GM12892 (cell line): ENCODE measurements at regions not wholly inside any gene's neighbourhood (a gene's known extent, or its start where the extent isn't known, plus 50 kb on each side); places are given as distances from the start of the nearest gene placed in this dataset.

ENCODE experiments used
- DNase-seq: peaks from one replicate; pipeline ENCODE4 v3.0.0; 2011; ENCODE audit not compliant: insufficient read length
- FAIRE-seq: peaks from 2 replicates; lab custom pipeline; 2011; peaks lifted over from hg19 to GRCh38; lab: Jason Lieb, UNC
- POLR2A ChIP-seq: IDR thresholded peaks from 2 replicates; pipeline ENCODE4 v1.6.1; 2011; ENCODE audit warnings: low read depth, low read length, control low read depth
- POLR2AphosphoS5 ChIP-seq: IDR thresholded peaks from 2 replicates; pipeline ENCODE4 v1.6.1; 2011; ENCODE audit warnings: low read depth, low read length, control low read depth
- TAF1 ChIP-seq: IDR thresholded peaks from 2 replicates; pipeline ENCODE4 v1.6.1; 2011; ENCODE audit warnings: low read depth, mild to moderate bottlenecking, control low read depth, low read length, borderline replicate concordance

DNA sequence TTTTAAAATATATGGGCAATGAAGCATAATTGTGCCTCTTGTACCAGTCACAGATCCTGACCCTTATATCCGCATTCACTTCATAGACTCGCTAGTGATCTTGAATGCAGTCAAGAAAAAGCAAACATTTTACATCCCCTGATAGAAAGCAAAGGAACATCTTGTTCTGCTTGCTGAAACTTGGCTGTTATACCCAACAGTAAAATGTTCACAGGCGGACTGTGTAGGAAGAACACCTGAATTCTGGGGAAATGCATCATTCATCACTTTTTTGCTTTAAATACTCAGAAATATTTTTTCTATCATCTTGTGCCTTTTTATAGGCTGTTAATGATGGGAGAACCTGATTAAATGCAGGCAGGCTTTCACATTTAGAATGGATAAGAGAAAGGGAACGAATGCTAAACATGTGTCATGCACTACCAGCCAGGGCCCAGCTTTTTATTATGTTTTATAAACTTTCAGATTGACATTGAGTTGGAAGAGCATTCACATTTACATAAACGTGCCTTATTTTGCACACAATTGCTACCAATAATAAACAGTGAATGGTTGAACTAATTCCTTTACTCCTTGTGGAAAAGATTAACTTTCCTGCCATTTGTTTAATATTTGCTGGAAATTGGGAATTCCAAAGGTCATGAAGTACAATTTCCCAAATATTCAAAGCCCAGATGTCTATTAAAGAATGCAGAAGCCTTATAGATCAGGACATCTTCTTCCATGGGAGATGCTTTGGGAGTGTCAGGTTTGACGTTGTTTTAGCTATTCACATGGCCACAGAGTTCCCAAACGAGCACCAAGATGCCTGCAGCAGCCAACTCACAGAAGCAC lies 756.2 kb downstream of the TLE1 start:
- no peak for TF ChIP-seq POLR2A
- no peak for TF ChIP-seq POLR2AphosphoS5
- TF ChIP-seq TAF1: no peak
- FAIRE-seq (no peak), DNase-seq (no peak)

- DNase-seq: no peak
- TF ChIP-seq POLR2A: no peak
- TF ChIP-seq POLR2AphosphoS5: no peak
- TF ChIP-seq TAF1: no peak
- no peak for FAIRE-seq
Observed at GRCh38 chr9:80932181-80932580, 757.2 kb downstream of the TLE1 start.

DNA sequence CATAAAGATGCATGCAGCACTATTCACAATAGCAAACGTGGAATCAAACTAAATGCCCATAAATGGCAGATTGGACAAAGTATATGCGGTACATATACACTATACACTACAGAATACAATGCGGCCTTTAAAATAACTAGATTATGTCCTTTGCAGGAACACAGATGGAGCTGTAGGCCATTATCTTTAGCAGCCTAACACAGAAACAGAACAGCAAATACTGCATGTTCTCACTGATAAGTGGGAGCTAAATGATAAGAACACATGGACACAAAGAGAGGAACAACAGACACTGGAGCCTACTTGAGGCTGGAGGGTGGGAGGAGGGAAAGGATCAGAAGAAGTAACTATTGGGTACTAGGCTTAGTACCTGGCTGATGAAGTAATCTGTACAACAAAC lies 758.2 kb downstream of the TLE1 start:
- DNase-seq (no peak), FAIRE-seq (no peak)
- no peak for TF ChIP-seq POLR2AphosphoS5
- no peak for TF ChIP-seq POLR2A
- TF ChIP-seq TAF1: no peak

- TF ChIP-seq TAF1 (no peak), POLR2AphosphoS5 (no peak), POLR2A (no peak)
- FAIRE-seq (no peak), DNase-seq (no peak)
Observed at GRCh38 chr9:80928697-80929096, 760.6 kb downstream of the TLE1 start.

DNA sequence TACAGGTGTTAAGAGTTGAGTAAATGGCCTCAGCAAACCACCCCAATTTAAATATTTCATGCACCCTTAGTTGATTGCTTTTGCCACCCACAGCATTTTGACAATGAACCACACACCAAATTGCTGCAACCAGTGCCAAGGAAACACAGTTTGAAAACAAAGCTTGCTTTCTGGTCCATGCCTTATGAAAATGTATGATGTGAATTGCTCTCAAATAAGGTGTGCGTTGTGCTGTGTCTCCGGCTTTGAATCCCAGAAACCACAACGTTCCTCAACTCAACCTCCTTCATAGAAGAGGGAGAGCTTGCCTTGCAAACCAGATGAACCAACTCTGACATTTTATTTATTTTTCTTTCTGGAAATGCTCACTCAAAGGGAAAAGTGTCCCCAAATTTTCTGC lies 762.7 kb downstream of the TLE1 start:
- DNase-seq (no peak), FAIRE-seq (no peak)
- TF ChIP-seq POLR2A: no peak
- no peak for TF ChIP-seq TAF1

DNA sequence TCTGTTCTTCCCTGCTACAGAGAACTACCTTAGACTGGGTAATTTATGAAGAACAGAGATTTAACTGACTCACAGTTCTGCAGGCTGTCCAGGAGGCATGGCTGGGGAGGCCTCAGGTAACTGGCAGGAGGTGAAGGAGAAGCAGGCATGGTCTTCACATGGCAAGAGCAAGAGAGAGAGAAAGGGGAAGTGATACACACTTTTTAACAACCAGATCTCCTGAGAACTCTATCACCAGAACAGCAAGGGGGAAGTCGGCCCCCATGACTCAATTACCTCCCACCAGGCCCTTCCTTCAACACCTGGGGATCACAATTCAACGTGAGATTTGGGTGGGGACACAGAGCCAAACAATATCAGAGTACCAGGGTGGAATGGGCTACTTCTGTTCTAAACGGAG lies 766.8 kb downstream of the TLE1 start:
- FAIRE-seq (no peak), DNase-seq (no peak)
- no peak for TF ChIP-seq POLR2A
- TF ChIP-seq TAF1: no peak
- TF ChIP-seq POLR2AphosphoS5: no peak

DNA sequence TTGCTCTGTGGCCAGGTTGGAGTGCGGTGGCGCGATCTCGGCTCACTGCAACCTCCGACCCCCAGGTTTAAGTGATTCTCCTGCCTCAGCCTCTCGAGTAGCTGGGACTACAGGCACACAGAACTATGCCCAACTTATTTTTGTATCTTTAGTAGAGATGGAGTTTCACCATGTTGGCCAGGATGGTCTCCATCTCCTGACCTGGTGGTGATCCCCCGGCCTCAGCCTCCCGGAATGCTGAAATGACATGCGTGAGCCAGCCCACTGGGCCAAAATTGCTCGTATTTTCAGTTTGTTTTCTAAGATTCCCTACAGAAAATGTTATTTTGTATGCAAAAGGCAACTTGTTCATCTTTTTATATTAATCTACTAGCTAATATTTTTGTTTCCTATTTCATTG lies 782.6 kb downstream of the TLE1 start:
- FAIRE-seq (no peak), DNase-seq (no peak)
- no peak for TF ChIP-seq POLR2AphosphoS5
- no peak for TF ChIP-seq TAF1

DNA sequence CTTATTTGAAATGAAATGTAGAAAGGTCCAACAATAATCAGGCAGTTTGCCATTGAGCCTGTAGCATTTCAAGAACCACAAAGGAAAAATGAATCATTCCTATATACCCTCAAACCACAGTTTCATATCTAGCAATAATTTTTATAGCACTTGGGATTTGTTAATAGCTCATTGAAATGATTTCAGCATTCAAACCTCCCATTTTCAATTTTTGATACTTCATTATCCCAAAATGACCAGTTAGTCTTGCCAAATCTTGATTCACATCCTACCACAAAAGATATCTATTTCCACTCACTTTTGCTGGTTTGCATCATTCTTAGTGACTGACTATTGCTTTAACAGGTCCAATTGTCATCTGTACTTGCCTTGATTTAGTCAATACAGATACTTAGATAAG lies 790.1 kb downstream of the TLE1 start:
- no peak for DNase-seq
- TF ChIP-seq POLR2AphosphoS5 (no peak), POLR2A (no peak), TAF1 (no peak)
- no peak for FAIRE-seq

DNA sequence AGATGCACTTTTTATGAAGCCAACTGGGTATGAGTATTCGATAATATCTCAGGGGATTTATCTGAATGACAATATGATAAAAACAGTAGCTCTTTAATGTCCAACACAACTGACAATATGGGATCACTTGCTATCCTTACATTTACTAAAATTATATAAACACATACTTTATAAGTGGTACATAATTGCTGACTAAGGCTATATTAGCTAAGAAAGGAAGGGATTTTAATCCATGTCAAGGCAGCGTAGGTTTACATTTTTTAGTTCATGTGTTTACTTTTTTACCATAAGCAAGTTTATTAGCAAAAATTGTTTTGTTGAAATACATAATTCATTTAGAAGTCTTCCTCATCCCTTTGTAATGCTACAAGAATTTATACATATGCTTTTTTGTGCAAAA lies 796.2 kb downstream of the TLE1 start:
- FAIRE-seq (no peak), DNase-seq (no peak)
- no peak for TF ChIP-seq TAF1
- no peak for TF ChIP-seq POLR2A
- TF ChIP-seq POLR2AphosphoS5: no peak

DNA sequence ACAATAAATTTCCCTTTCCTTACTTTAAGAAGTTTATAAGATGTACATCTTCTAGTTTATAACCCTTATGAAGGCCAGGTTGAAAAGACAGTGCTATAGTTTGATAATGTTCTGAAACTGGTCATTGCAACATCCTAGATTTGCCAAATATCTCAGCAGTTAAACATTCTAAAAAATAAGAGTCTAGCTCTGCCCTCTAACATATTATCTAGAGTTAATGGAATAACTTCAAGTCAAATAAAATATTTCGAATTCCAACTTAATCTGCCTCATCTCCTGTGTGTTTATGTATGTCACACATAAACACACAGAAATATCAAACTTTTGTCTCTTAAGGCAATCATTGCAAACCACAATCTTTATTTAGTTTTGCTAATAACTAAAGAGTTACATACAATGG lies 796.6 kb downstream of the TLE1 start:
- no peak for TF ChIP-seq POLR2A
- TF ChIP-seq POLR2AphosphoS5: no peak
- no peak for TF ChIP-seq TAF1
- DNase-seq: no peak
- no peak for FAIRE-seq

DNA sequence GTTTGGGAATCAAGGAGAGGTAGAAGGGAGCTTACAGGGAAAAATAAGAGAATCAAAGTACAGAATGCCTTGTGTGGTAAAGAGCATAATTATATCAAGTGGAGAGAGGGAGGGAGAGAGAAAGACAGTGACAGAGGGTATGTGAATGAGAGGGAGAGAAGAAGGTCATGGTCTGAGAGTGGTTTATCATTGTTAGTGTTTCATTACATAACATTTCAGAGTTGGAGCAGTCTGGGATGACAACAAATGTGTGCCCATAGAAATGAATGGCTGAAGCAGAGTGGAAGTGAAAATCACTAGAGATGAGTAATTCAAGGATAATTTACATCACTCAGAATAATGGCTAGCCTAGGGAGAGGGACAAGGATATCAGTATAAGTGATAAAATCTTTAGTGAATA lies 799.2 kb downstream of the TLE1 start:
- no peak for DNase-seq
- no peak for TF ChIP-seq TAF1
- TF ChIP-seq POLR2AphosphoS5: no peak
- TF ChIP-seq POLR2A: no peak
- FAIRE-seq: no peak

DNA sequence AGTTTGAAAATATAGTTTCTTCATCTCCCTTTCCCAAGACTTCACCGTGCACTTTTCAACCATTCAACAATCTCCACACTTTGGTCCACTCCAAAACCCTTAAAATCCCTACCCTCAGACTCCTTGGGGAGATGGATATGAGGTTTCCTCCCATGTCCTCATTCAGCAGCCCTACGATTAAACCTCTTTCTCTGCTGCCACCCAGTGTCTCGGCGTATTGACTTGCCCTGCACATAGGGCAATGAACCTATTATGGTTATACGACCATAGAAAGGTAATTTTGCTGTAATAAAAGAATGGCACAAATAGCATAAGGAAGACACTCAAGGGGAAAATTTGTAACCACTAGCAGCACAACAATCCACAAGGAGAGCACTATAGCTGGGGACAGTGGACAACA lies 803.5 kb downstream of the TLE1 start:
- FAIRE-seq (no peak), DNase-seq (no peak)
- no peak for TF ChIP-seq POLR2A
- TF ChIP-seq TAF1: no peak
- TF ChIP-seq POLR2AphosphoS5: no peak
